A549 (cell line): ENCODE measurements at regions not wholly inside any gene's neighbourhood (a gene's known extent, or its start where the extent isn't known, plus 50 kb on each side); places are given as distances from the start of the nearest gene placed in this dataset.
"Not testable (repeated sequence)": the region's sequence is repeated elsewhere in the genome, so short reads cannot be mapped to it uniquely, and the experiment has no call there.

Experiments
- ATAC-seq, 2 experiments: fragments of 200-7000 bp in 1 of 2; fragments of >200 bp in 1 of 2; cut with Nextera tagmentation in 1 of 2; cut with Tn5 transposase in 1 of 2; 3 replicates each; pipeline versions ENCODE4 v1.8.0 to v1.9.1; 2018 to 2020; ENCODE audit warnings: mild to moderate bottlenecking in 1 of 2, moderate library complexity in 1 of 2
- CTCF ChIA-PET: fragments of 300-600 bp; sonication (Branson Sonifier 250); formaldehyde crosslinking; extraction: SDS; loops from one replicate; lab custom pipeline; 2021; ENCODE audit warnings: antibody characterized with exemption, inconsistent platforms; lab: Yijun Ruan, JAX
- POLR2A ChIA-PET: fragments of 350-600 bp; formaldehyde crosslinking; extraction: SDS; loops from one replicate; lab custom pipeline; 2021; ENCODE audit warnings: antibody characterized with exemption, inconsistent platforms; lab: Yijun Ruan, JAX
- DNase-seq, 2 experiments: peaks; one replicate each; pipeline versions ENCODE4 v3.0.0 to v3.0.0-alpha.2; 2011 to 2016; ENCODE audit warnings: low read depth in 1 of 2, low spot score in 1 of 2
- FAIRE-seq: peaks from 2 replicates; lab custom pipeline; 2011; peaks lifted over from hg19 to GRCh38; lab: Jason Lieb, UNC
- H3K27ac ChIP-seq, 2 experiments: fragments of >200 bp; sonication (Bioruptor Twin); formaldehyde crosslinking; 3 replicates each; pipeline ENCODE4 v1.5.1; 2016 to 2017
- H3K4me1 ChIP-seq: fragments of >200 bp; sonication (Bioruptor Twin); formaldehyde crosslinking; 3 replicates; pipeline ENCODE4 v1.6.1; 2016
- H3K4me2 ChIP-seq: fragments of >200 bp; sonication (Bioruptor Twin); formaldehyde crosslinking; 3 replicates; pipeline ENCODE4 v1.6.1; 2016
- H3K4me3 ChIP-seq: fragments of >200 bp; sonication (Bioruptor Twin); formaldehyde crosslinking; 3 replicates; pipeline ENCODE4 v1.5.1; 2016
- H3K9me3 ChIP-seq: fragments of >200 bp; sonication (Bioruptor Twin); formaldehyde crosslinking; 3 replicates; pipeline ENCODE4 v1.6.1; 2016
- BHLHE40 ChIP-seq: IDR thresholded peaks from 2 replicates; pipeline ENCODE4 v1.6.1; 2012; ENCODE audit warnings: low read depth, low read length, inconsistent platforms
- CBX2 ChIP-seq: fragments of 200-600 bp; sonication (generic); IDR thresholded peaks from 2 replicates; pipeline ENCODE4 v1.6.1; 2016; ENCODE audit warnings: low read depth, mild to moderate bottlenecking, borderline replicate concordance
- GATA3 ChIP-seq: IDR thresholded peaks from 2 replicates; pipeline ENCODE4 v1.6.1; 2012; ENCODE audit warnings: borderline replicate concordance
- HDAC2 ChIP-seq: fragments of 200-600 bp; sonication (generic); IDR thresholded peaks from 2 replicates; pipeline ENCODE4 v1.6.1; 2016
- HMGXB4 ChIP-seq: fragments of 250-450 bp; sonication (Bioruptor Pico); IDR thresholded peaks from 2 replicates; pipeline ENCODE4 v1.5.0; 2021; ENCODE audit warnings: mild to moderate bottlenecking, moderate library complexity, borderline replicate concordance
- HOXA7 ChIP-seq: fragments of 250-450 bp; sonication (Bioruptor Pico); IDR thresholded peaks from 2 replicates; pipeline ENCODE4 v1.5.0; 2020; ENCODE audit warnings: mild to moderate bottlenecking, moderate library complexity
- MAFK ChIP-seq: fragments of 450-650 bp; IDR thresholded peaks from 2 replicates; pipeline ENCODE4 v1.6.1; 2014; ENCODE audit not compliant: partially characterized antibody
- MYC ChIP-seq: IDR thresholded peaks from 2 replicates; pipeline ENCODE4 v1.6.1; 2012; ENCODE audit warnings: mild to moderate bottlenecking, inconsistent platforms, low read length, improper control_type of control experiment, borderline replicate concordance
- NFE2L2 ChIP-seq: fragments of 150-350 bp; conservative IDR thresholded peaks from 2 replicates; pipeline ENCODE4 v1.6.1; 2014; ENCODE audit warnings: low read length
- NPAS2 ChIP-seq: fragments of 250-450 bp; sonication (Bioruptor Pico); IDR thresholded peaks from 2 replicates; pipeline ENCODE4 v1.8.0; 2022; ENCODE audit warnings: mild to moderate bottlenecking, moderate library complexity, borderline replicate concordance
- PHF8 ChIP-seq: fragments of 200-600 bp; sonication (generic); IDR thresholded peaks from 2 replicates; pipeline ENCODE4 v1.6.1; 2016; ENCODE audit warnings: low read depth, mild to moderate bottlenecking, antibody characterized with exemption, moderate library complexity, borderline replicate concordance
- RCOR1 ChIP-seq: fragments of 150-350 bp; IDR thresholded peaks from 2 replicates; pipeline ENCODE4 v1.6.1; 2014; ENCODE audit warnings: antibody characterized with exemption, low read length, low read depth
- RFX5 ChIP-seq: fragments of 450-650 bp; IDR thresholded peaks from 2 replicates; pipeline ENCODE4 v1.7.1; 2014; ENCODE audit warnings: antibody characterized with exemption, mild to moderate bottlenecking, moderate library complexity
- WGBS: methylation state at CpG from one replicate; pipeline ENCODE4 v1.1.6; 2017; ENCODE audit errors: missing lambda C conversion rate; 5-methylcytosine and 5-hydroxymethylcytosine counted together
- TF ChIP-seq, protein P1 (sequence below): IDR thresholded peaks from 2 replicates; pipeline ENCODE4 v1.6.1; 2012; ENCODE audit warnings: low read depth, borderline replicate concordance
- TF ChIP-seq, protein P2 (sequence below): IDR thresholded peaks from 2 replicates; pipeline ENCODE4 v1.6.1; 2012
- TF ChIP-seq, protein P3 (sequence below): fragments of 250-450 bp; sonication (Bioruptor Pico); IDR thresholded peaks from 2 replicates; pipeline ENCODE4 v1.5.0; 2020; ENCODE audit warnings: low read depth, mild to moderate bottlenecking, moderate library complexity

- H3K9me3 ChIP-seq, result no peaks in the 10 kb centered on the region
- WGBS, result 0% methylated on average over 1 of the region's 2 CpGs
Measured at GRCh38 chrX:87110142-87110541, 407.5 kb upstream of the KLHL4 start.

GRCh38 chrX:87140800-87141483 is 376.7 kb upstream of the KLHL4 start:
- Histone ChIP-seq H3K4me1 (no peaks in the 10 kb centered on the region), H3K27ac (no peak overlapping the region), H3K4me2 (no peak overlapping the region), H3K4me3 (no peak overlapping the region), H3K9me3 (no peaks in the 10 kb centered on the region)
- ATAC-seq (no peak), DNase-seq (no peak), FAIRE-seq (no peak)
- TF ChIP-seq HOXA7 (CRISPR knock-in tag) (no peak), RFX5 (no peak), HMGXB4 (CRISPR knock-in tag) (no peak), NPAS2 (CRISPR knock-in tag) (no peak), RCOR1 (no peak), BHLHE40 (no peak), MYC (no peak)
- 32% methylated on average over 18 of the region's 18 CpGs for WGBS
- POLR2A ChIA-PET, result no interaction called here
- CTCF ChIA-PET, result no interaction called here

More at GRCh38 chrX:87110142-87110541, 407.5 kb upstream of the KLHL4 start:
- FAIRE-seq (no peak), ATAC-seq (no peak), DNase-seq (no peak)
- no peak overlapping the region for H3K27ac ChIP-seq
- POLR2A ChIA-PET, result no interaction called here
- TF ChIP-seq CBX2, result no peak
- no peak overlapping the region for H3K4me2 ChIP-seq
- CTCF ChIA-PET, result no interaction called here
- H3K4me1 ChIP-seq, result no peaks in the 10 kb centered on the region
- H3K4me3 ChIP-seq, result no peak overlapping the region

DNA sequence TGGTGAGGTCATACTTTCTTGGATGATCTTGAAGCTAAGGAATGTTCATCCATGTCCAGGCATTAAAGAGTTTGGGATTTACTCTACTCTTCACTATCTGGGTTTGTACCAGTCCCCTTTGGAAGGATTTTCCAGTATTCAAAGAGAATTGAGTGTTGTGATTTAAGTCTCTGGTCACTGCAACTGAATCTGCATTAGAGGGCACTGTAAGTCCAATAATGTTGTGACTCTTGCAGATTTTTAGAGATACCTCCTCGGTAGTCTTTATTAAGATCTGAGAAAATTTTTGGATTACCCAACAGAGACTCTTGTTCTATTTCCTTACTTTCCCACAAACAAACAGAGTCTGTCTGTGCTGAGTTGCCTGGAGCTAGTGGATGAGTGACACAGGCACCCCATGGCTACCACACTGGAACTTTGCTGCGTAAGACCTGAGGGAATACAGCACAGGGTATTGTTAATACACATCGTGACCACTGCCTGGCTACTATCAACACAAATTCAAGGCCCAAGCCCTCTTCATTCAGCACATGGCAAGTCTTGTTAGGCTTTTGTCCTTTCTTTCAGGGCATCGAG is 357.1 kb upstream of the KLHL4 start:
- ChIA-PET CTCF (no interaction called here), POLR2A (no interaction called here)
- no peak for ATAC-seq
- Histone ChIP-seq H3K4me3 (no peak overlapping the region), H3K27ac (no peak overlapping the region), H3K4me1 (no peaks in the 10 kb centered on the region), H3K9me3 (no peaks in the 10 kb centered on the region), H3K4me2 (no peak overlapping the region)
- TF ChIP-seq, protein P1, sequence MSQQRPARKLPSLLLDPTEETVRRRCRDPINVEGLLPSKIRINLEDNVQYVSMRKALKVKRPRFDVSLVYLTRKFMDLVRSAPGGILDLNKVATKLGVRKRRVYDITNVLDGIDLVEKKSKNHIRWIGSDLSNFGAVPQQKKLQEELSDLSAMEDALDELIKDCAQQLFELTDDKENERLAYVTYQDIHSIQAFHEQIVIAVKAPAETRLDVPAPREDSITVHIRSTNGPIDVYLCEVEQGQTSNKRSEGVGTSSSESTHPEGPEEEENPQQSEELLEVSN, result no peak
- DNase-seq, result no peak
- WGBS, result 24% methylated on average over 3 of the region's 4 CpGs
- FAIRE-seq, result no peak

- CTCF ChIA-PET, result no interaction called here
- no peak for FAIRE-seq
Measured at GRCh38 chrX:87167841-87168240, 349.8 kb upstream of the KLHL4 start.

DNA sequence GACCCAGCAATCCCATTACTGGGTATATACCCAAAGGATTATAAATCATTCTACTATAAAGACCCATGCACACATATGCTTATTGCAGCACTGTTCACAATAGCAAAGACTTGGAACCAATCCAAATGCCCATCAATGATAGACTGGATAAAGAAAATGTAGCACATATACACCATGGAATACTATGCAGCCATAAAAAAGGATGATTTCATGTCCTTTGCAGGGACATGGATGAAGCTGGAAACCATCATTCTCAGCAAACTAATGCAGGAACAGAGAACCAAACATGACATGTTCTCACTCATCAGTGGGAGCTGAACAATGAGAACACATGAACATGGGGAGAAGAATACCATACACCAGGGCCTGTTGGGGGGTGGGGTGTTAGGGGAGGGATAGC is 339.6 kb upstream of the KLHL4 start:
- H3K4me1 ChIP-seq, H3K9me3 ChIP-seq, CTCF ChIA-PET, H3K27ac ChIP-seq, POLR2A ChIA-PET, FAIRE-seq, H3K4me3 ChIP-seq, H3K4me2 ChIP-seq, ATAC-seq, DNase-seq: not testable (repeated sequence)

More at GRCh38 chrX:87167841-87168240, 349.8 kb upstream of the KLHL4 start:
- no peak for DNase-seq
- no peak overlapping the region for H3K27ac ChIP-seq
- TF ChIP-seq HDAC2 (no peak), MAFK (no peak), CBX2 (no peak), NFE2L2 (no peak), PHF8 (no peak), GATA3 (no peak)
- TF ChIP-seq, protein P2, sequence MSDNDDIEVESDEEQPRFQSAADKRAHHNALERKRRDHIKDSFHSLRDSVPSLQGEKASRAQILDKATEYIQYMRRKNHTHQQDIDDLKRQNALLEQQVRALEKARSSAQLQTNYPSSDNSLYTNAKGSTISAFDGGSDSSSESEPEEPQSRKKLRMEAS, result no peak
- TF ChIP-seq, protein P3, sequence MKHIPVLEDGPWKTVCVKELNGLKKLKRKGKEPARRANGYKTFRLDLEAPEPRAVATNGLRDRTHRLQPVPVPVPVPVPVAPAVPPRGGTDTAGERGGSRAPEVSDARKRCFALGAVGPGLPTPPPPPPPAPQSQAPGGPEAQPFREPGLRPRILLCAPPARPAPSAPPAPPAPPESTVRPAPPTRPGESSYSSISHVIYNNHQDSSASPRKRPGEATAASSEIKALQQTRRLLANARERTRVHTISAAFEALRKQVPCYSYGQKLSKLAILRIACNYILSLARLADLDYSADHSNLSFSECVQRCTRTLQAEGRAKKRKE, result no peak
- no peaks in the 10 kb centered on the region for H3K9me3 ChIP-seq
- no peak overlapping the region for H3K4me2 ChIP-seq
- H3K4me1 ChIP-seq, result no peaks in the 10 kb centered on the region
- H3K4me3 ChIP-seq, result no peak overlapping the region
- no peak for ATAC-seq
- POLR2A ChIA-PET, result no interaction called here
